GM23248 (cell line): ENCODE measurements at regions not wholly inside any gene's neighbourhood (a gene's known extent, or its start where the extent isn't known, plus 50 kb on each side); places are given as distances from the start of the nearest gene placed in this dataset.

Source experiments
- DNase-seq: peaks from one replicate; pipeline ENCODE4 v3.0.0-alpha.2; 2015
- H2AFZ ChIP-seq: fragments of 200-600 bp; sonication (generic); 2 replicates; pipeline ENCODE4 v1.6.1; 2016; ENCODE audit warnings: antibody characterized with exemption
- H3F3A ChIP-seq: fragments of 200-600 bp; sonication (generic); 2 replicates; pipeline ENCODE4 v1.6.1; 2016; ENCODE audit warnings: mild to moderate bottlenecking, antibody characterized with exemption, mixed run types; ENCODE audit not compliant: insufficient read depth
- H3K27ac ChIP-seq: fragments of 200-600 bp; sonication (generic); 2 replicates; pipeline ENCODE4 v1.5.1; 2016; ENCODE audit warnings: mild to moderate bottlenecking
- H3K27me3 ChIP-seq: fragments of 200-600 bp; sonication (generic); replicated peaks from 2 replicates; pipeline ENCODE4 v1.6.1; 2016; ENCODE audit warnings: mild to moderate bottlenecking; ENCODE audit not compliant: insufficient read depth
- H3K36me3 ChIP-seq: fragments of 200-600 bp; sonication (generic); 2 replicates; pipeline ENCODE4 v1.6.1; 2016; ENCODE audit warnings: low read depth, mild to moderate bottlenecking
- H3K4me1 ChIP-seq: fragments of 200-600 bp; sonication (generic); 2 replicates; pipeline ENCODE4 v1.6.1; 2016; ENCODE audit warnings: mild to moderate bottlenecking; ENCODE audit not compliant: insufficient read depth
- H3K4me2 ChIP-seq: fragments of 200-600 bp; sonication (generic); one replicate; pipeline ENCODE4 v1.6.1; 2016; ENCODE audit warnings: mild to moderate bottlenecking; ENCODE audit not compliant: unreplicated experiment
- H3K4me3 ChIP-seq: fragments of 200-600 bp; sonication (generic); 2 replicates; pipeline ENCODE4 v1.5.1; 2016; ENCODE audit warnings: mild to moderate bottlenecking
- H3K79me2 ChIP-seq: fragments of 200-600 bp; sonication (generic); 2 replicates; pipeline ENCODE4 v1.6.1; 2016; ENCODE audit warnings: mild to moderate bottlenecking; ENCODE audit not compliant: insufficient read depth
- H3K9ac ChIP-seq: fragments of 200-600 bp; sonication (generic); 2 replicates; pipeline ENCODE4 v1.6.1; 2016; ENCODE audit warnings: mild to moderate bottlenecking
- H3K9me2 ChIP-seq: fragments of 200-600 bp; sonication (generic); 2 replicates; pipeline ENCODE4 v1.6.1; 2016; ENCODE audit warnings: mixed run types, mild to moderate bottlenecking, moderate library complexity; ENCODE audit not compliant: insufficient read depth
- H3K9me3 ChIP-seq: fragments of 200-600 bp; sonication (generic); one replicate; pipeline ENCODE4 v1.6.1; 2017; ENCODE audit warnings: low read depth
- H4K20me1 ChIP-seq: fragments of 200-600 bp; sonication (generic); 2 replicates; pipeline ENCODE4 v1.6.0; 2016; ENCODE audit not compliant: insufficient read depth
- EZH2 ChIP-seq: fragments of 200-600 bp; sonication (generic); IDR thresholded peaks from 2 replicates; pipeline ENCODE4 v1.6.1; 2018; ENCODE audit warnings: antibody characterized with exemption, mild to moderate bottlenecking; ENCODE audit not compliant: insufficient read depth, poor library complexity, severe bottlenecking
- EZH2phosphoT487 ChIP-seq: fragments of 200-600 bp; sonication (generic); IDR thresholded peaks from 2 replicates; pipeline ENCODE4 v1.6.1; 2018; ENCODE audit warnings: antibody characterized with exemption, moderate library complexity, mild to moderate bottlenecking, low read depth; ENCODE audit not compliant: insufficient read depth
- WGBS, 2 experiments: methylation state at CpG; one replicate each; pipeline ENCODE4 v1.1.6; 2015 to 2017; ENCODE audit warnings: low lambda C conversion rate in 2 of 2, low coverage in 1 of 2; ENCODE audit errors: missing lambda C conversion rate in 2 of 2; 5-methylcytosine and 5-hydroxymethylcytosine counted together
- in situ Hi-C: fragments of 300-500 bp; cut with MboI; formaldehyde crosslinking; loops from 2 replicates; pipeline ENCODE4 v1.15.0; 2020

DNA sequence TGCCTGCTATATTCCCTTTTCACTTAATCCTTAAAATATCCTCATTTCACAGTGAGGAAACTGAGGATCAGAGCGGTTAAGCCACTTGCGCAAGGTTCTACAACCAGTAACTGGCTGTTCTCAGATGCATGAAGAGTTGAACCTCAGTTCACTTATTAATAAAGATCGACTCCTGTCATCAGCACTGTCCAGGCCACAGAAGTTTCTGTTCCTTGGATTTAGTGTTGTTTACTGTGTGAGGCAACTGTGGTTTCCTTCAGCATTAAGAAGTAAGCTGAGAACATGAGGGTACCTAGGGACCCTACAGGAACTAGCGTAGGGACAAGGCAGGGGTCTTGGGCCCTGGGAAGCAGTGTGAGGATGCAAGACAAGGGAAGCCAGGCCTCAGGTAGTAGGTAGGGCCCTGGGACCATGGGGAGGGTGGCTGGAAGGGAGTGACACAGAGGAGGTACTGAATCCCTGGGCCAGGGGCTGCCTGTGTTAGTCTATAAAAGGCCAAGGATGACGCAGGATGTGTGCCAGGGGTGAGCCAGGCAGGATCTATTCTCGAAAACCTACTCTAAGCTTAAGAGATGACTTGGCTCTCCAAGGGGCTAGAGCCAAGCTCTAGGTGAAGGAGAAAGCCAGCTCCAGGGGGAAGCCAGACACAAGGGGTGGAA lies 181.2 kb upstream of the CSF3R start:
- no peak overlapping the region for H3K9ac ChIP-seq
- 53 to 58% methylated on average over 6 of the region's 6 CpGs for WGBS, 2 experiments
- in situ Hi-C loops, result no loop called here
- H3K4me3 ChIP-seq, result no peak overlapping the region
- no peak overlapping the region for H2AFZ ChIP-seq
- TF ChIP-seq EZH2phosphoT487 (no peak), EZH2 (no peak)
- no peaks in the 10 kb centered on the region for H3K36me3 ChIP-seq
- no peaks in the 10 kb centered on the region for H3K79me2 ChIP-seq
- no peak overlapping the region for H3K4me2 ChIP-seq
- H3F3A ChIP-seq, result no peaks in the 10 kb centered on the region
- no peaks in the 10 kb centered on the region for H3K9me3 ChIP-seq
- H3K4me1 ChIP-seq, result no peaks in the 10 kb centered on the region
- no peak for DNase-seq
- peaks cover 4% of the 10 kb centered on the region; the same call in 1 of the 2 replicates for H3K27me3 ChIP-seq
- no peaks in the 10 kb centered on the region for H3K9me2 ChIP-seq
- no peak overlapping the region for H3K27ac ChIP-seq
- H4K20me1 ChIP-seq, result no peaks in the 10 kb centered on the region

DNA sequence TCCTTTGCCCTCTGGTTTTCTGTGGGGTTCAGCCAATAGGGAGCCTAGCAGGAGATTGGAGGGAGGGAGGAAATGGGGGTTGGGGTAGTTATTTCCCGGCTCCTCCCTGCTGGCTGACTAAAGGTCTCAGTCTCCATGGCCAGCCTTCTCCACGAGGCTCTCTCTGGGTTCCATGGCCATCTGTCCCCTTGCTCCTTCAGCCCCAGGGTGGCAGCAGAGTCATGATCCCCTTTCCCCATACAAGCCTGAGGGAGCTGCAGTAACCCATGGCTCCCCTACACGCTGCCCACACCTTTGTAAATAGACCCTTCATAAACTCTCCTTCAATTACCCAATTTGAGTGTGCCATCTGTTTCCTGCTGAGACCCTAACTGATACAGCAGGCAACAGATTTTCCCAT lies 176.1 kb upstream of the CSF3R start:
- Histone ChIP-seq H3K36me3 (no peaks in the 10 kb centered on the region), H3K9me3 (no peaks in the 10 kb centered on the region), H3K79me2 (no peaks in the 10 kb centered on the region), H3K27ac (no peak overlapping the region), H3K4me3 (no peak overlapping the region), H3K4me2 (no peak overlapping the region), H3F3A (no peaks in the 10 kb centered on the region), H3K9ac (no peak overlapping the region), H3K9me2 (no peaks in the 10 kb centered on the region), H3K4me1 (no peaks in the 10 kb centered on the region), H3K27me3 (no peaks in the 10 kb centered on the region), H4K20me1 (no peaks in the 10 kb centered on the region), H2AFZ (no peak overlapping the region)
- DNase-seq, result no peak
- in situ Hi-C loops, result no loop called here
- 6 to 9% methylated on average over 3 of the region's 3 CpGs for WGBS, 2 experiments
- no peak for TF ChIP-seq EZH2phosphoT487
- TF ChIP-seq EZH2, result no peak

- WGBS, 2 experiments, result 47 to 66% methylated on average over 6 of the region's 6 CpGs
- TF ChIP-seq EZH2, result no peak
- TF ChIP-seq EZH2phosphoT487, result no peak
Observed at GRCh38 chr1:36657826-36658225, 175.1 kb upstream of the CSF3R start.

DNA sequence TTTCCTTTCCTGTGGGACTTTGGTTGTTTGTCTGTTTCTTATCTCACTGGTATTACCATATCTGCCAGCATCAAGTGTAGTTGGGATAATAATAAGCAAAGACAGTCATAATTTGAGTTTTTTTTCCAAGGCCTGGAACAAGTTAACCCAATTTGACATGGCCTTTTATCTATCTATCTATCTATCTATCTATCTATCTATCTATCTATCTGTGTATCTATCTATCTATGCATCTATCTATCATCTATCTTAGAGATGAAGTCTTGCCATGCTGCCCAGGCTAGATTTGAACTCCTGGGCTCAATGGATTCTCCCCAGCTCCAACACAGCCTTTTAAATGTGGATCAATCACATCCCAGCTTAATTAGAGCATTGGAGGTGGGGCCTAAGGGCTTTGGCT lies 174.1 kb upstream of the CSF3R start:
- DNase-seq, result no peak
- H3K9me3 ChIP-seq, result no peaks in the 10 kb centered on the region
- no peaks in the 10 kb centered on the region for H3K27me3 ChIP-seq
- H4K20me1 ChIP-seq, result no peaks in the 10 kb centered on the region
- H3K36me3 ChIP-seq, result no peaks in the 10 kb centered on the region
- no peaks in the 10 kb centered on the region for H3K79me2 ChIP-seq
- no peaks in the 10 kb centered on the region for H3K9me2 ChIP-seq
- no peak for TF ChIP-seq EZH2
- no peak for TF ChIP-seq EZH2phosphoT487
- H3F3A ChIP-seq, result no peaks in the 10 kb centered on the region
- H3K27ac ChIP-seq, result no peak overlapping the region
- in situ Hi-C loops, result no loop called here
- no peak overlapping the region for H3K9ac ChIP-seq
- H3K4me3 ChIP-seq, result no peak overlapping the region
- no peak overlapping the region for H3K4me2 ChIP-seq
- H3K4me1 ChIP-seq, result no peaks in the 10 kb centered on the region
- H2AFZ ChIP-seq, result no peak overlapping the region

More at GRCh38 chr1:36657826-36658225, 175.1 kb upstream of the CSF3R start:
- Histone ChIP-seq H3K9me2 (no peaks in the 10 kb centered on the region), H3K4me1 (no peaks in the 10 kb centered on the region), H3K36me3 (no peaks in the 10 kb centered on the region), H3K4me3 (no peak overlapping the region), H3K9ac (no peak overlapping the region), H3K9me3 (no peaks in the 10 kb centered on the region), H2AFZ (no peak overlapping the region), H3K79me2 (no peaks in the 10 kb centered on the region), H3K4me2 (no peak overlapping the region), H3K27ac (no peak overlapping the region), H3K27me3 (no peaks in the 10 kb centered on the region), H3F3A (no peaks in the 10 kb centered on the region), H4K20me1 (no peaks in the 10 kb centered on the region)
- DNase-seq, result no peak
- in situ Hi-C loops, result no loop called here

DNA sequence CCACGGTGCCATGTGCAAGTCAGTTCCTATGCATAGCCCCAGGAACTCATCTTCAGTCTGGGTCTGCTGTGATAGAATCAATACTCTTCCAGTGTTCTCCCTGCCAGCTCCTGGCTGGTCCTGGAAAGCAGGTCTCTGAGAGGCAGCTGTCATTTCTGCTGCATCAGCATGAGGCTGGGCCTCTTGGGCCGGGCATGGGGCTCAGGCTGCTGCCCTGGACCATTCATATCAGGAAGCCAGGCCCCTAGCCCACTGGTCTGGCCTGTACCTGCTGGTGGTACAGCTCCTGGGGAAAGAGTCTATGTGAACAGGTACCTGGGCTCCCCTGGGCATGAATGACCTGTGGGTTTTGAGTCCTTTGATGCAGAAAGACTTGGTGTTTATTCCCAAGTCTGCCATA lies 173.6 kb upstream of the CSF3R start:
- no peaks in the 10 kb centered on the region for H3K9me2 ChIP-seq
- no peak overlapping the region for H3K4me2 ChIP-seq
- no peak overlapping the region for H3K4me3 ChIP-seq
- no peaks in the 10 kb centered on the region for H3K79me2 ChIP-seq
- TF ChIP-seq EZH2 (no peak), EZH2phosphoT487 (no peak)
- H4K20me1 ChIP-seq, result no peaks in the 10 kb centered on the region
- H3K9me3 ChIP-seq, result no peaks in the 10 kb centered on the region
- in situ Hi-C loops, result no loop called here
- no peaks in the 10 kb centered on the region for H3F3A ChIP-seq
- no peaks in the 10 kb centered on the region for H3K4me1 ChIP-seq
- H3K27ac ChIP-seq, result no peak overlapping the region
- no peaks in the 10 kb centered on the region for H3K27me3 ChIP-seq
- no peak overlapping the region for H3K9ac ChIP-seq
- DNase-seq, result no peak
- no peaks in the 10 kb centered on the region for H3K36me3 ChIP-seq
- H2AFZ ChIP-seq, result no peak overlapping the region
- 13 to 25% methylated on average over 2 of the region's 2 CpGs for WGBS, 2 experiments
